VCaP (cell line): ENCODE measurements at regions not wholly inside any gene's neighbourhood (a gene's known extent, or its start where the extent isn't known, plus 50 kb on each side); places are given as distances from the start of the nearest gene placed in this dataset.

Source experiments
- H3K27ac ChIP-seq: fragments of 450-650 bp; 2 replicates; pipeline ENCODE4 v1.5.1; 2017
- TF ChIP-seq, protein P1 (sequence below): fragments of 450-650 bp; conservative IDR thresholded peaks from 2 replicates; pipeline ENCODE4 v1.5.1; 2017; ENCODE audit warnings: mild to moderate bottlenecking, moderate library complexity

DNA sequence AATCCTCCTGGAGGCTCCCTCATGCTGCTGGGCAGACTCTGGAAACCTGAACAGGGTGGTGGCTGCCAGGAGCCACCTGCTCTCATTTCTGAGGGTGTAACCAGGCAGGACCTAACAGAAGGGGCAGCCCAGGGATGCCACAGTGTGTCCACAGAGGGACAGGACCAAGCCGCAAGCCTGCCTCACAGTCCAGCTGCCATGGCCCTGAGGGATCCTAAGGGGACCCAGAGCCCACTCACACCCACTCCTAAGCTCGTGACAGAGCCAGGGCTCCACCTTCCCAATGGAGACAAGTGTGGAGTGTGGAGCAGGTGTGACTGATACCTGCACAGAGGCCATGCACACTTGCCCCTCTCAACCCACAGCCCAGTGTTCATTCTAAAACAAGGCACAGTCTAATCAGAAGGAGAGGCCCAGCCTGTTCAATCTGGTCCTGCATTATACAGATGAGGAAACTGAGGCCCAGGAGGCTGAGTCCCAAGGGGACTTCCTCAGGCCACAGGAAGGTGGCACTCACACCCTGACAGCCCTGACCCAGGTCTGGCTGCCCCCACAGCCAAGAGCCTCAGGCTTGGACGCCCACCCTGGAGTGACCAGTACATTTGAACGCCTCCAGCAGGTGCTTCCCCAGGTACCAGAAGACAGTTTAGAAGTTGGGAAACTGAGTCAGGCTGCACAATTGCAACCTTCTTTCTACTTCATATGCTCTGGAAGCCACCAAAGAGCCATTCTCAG lies 220.1 kb downstream of the TUBA3C start:
- TF ChIP-seq, protein P1, sequence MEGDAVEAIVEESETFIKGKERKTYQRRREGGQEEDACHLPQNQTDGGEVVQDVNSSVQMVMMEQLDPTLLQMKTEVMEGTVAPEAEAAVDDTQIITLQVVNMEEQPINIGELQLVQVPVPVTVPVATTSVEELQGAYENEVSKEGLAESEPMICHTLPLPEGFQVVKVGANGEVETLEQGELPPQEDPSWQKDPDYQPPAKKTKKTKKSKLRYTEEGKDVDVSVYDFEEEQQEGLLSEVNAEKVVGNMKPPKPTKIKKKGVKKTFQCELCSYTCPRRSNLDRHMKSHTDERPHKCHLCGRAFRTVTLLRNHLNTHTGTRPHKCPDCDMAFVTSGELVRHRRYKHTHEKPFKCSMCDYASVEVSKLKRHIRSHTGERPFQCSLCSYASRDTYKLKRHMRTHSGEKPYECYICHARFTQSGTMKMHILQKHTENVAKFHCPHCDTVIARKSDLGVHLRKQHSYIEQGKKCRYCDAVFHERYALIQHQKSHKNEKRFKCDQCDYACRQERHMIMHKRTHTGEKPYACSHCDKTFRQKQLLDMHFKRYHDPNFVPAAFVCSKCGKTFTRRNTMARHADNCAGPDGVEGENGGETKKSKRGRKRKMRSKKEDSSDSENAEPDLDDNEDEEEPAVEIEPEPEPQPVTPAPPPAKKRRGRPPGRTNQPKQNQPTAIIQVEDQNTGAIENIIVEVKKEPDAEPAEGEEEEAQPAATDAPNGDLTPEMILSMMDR = no peak
- no peak overlapping the region for H3K27ac ChIP-seq

DNA sequence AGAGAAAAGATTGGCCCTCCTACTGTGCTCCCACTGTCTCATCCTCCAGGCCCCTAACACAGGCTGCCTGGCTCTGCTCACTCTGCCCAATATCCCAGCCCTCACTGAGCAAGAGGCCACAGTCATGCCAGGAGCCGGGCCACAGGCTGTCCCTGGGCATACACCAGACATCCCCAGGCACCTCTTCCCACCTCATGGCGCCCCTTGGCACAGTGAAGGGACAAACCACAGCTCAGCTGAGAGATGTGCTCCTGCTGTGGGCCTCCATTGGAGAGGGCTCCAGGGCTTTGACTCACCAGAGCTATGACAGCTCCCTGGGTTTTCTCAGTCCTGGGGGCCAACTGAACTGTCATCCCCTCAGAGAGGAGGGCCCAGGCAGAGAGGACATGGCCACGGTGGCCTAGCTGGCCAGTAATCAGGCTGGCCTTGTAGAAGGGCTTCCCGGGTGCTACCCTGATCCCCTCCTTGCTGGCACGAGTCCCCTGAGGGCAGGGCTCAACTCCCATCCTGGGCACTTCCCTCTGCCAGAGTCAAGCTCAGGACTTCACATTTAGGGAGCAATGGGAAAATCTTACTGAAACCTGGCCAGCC lies 220.9 kb downstream of the TUBA3C start:
- H3K27ac ChIP-seq = no peak overlapping the region
- TF ChIP-seq, protein P1 = no peak

DNA sequence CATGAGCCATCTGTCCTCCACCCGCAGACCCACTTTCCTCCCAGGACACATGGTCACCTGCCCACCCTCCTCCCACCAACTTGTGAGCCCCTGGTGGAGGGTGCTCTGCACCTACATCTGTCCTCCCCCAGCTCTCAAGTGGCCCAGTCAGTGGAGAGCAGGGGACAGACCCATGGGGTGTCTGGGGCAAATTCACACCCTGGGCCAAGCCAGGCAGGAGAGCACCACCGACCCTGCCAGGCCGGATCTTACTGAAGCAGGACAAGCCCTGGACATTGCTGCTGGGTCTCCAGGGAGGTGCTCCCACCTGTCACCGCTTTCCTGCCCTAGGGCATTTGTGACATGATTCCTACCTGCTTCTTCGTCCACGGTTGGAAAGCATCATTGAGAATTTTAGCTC lies 221.6 kb downstream of the TUBA3C start:
- TF ChIP-seq, protein P1 = no peak
- no peak overlapping the region for H3K27ac ChIP-seq

DNA sequence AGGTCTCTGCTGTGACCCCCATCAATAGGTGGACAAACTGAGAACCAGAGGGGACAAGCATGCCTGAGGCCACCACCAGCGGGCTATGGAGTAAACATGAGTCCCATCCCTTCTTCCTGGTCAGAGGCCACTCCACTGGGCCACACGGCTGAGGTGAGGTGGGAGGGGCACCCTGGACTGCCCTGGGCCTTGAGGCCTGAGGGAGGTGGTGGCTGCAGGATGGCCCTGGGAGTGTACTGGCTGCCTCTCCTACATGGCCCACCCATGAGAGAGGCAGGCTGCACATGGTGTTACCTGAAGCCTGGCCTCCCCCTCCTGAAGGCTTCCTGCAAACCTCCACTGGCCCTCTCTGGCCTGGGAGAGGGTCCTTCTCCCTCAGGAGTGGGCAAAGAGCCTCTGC lies 222.4 kb downstream of the TUBA3C start:
- TF ChIP-seq, protein P1 = no peak
- no peak overlapping the region for H3K27ac ChIP-seq

DNA sequence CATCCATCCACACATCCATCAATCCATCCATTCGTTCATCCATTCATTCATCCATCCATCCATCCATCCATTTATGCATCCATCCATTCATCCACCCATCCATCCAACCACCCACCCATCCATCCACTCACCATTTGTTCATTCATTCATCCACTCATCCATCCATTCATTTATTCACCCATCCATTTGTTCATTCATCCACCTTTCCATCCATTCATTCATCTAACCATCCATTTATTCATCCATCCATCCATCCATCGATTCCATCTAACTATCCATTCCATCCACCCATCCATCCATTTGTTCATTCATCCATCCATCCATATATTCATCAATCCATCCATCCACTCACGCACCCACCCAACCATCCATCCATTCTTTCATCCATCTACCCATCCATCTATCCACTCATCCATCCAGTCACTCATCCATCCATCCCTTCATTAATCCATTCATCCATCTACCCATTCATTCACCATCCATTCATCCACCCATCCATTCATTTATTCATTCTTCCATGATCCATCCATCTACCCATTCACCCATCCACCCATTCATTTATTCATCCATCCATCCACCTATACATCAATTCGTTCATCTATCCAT lies 225.0 kb downstream of the TUBA3C start:
- TF ChIP-seq, protein P1 = no peak
- H3K27ac ChIP-seq = no peak overlapping the region

DNA sequence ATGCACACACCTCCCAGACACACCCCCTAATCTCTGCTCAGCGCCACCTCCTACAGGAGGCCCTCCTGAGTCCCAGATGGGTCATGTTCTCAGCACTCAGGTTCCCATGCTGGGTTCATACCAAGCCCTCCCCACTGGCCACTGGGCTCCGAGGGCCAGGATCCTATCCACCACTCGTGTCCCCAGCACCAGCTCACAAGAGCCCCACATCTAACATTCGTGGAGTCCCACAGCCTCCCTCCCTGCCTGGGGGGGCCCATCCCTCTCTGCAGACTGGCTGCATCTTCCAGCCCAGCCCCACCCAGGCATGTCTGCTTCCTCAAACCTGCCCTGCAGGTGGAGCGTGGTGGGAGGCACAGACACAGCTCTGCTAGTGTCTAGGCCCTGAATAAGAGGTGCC lies 227.4 kb downstream of the TUBA3C start:
- H3K27ac ChIP-seq = no peak overlapping the region
- TF ChIP-seq, protein P1 = no peak

DNA sequence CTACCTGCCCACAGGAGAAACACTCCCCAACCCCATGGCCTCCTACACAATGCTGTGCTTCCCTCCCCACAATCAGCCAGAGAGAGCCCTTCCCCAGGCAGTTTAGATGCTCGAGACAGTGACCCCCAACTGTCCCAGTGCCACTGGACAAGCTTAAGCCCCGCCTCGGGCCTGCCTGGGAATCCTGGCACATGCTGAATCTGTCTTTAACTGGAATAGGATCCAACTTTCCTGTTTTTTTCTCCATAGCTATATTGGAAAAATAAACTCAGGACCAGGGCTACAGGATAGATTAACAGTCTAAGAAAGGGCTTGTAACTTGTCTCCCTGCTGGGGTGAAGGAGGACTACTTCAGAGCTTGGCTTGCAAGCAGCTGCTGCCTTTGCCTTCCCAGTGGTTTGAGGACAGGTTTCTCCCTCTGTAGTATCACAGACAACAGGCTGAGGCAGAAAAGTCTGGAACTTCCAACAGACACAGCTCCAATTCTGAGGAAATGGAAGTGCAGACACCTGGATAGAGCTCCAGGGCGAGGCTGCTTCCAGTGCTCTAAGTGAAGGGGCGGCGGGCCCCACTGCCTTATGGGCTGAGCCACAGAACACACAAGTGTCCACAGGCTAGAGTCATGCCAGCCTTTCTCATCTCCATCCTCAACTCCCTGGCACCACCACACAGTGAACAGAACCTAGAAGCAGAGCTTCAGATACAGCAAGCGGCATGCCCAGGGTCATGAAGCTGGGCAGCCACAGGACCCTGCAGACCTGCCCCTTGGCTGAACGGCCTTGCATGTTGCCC lies 228.3 kb downstream of the TUBA3C start:
- TF ChIP-seq, protein P1 = no peak
- H3K27ac ChIP-seq = no peak overlapping the region
